ENCODE measurements at regions not wholly inside any gene's neighbourhood (a gene's known extent, or its start where the extent isn't known, plus 50 kb on each side); places are given as distances from the start of the nearest gene placed in this dataset.

DNA sequence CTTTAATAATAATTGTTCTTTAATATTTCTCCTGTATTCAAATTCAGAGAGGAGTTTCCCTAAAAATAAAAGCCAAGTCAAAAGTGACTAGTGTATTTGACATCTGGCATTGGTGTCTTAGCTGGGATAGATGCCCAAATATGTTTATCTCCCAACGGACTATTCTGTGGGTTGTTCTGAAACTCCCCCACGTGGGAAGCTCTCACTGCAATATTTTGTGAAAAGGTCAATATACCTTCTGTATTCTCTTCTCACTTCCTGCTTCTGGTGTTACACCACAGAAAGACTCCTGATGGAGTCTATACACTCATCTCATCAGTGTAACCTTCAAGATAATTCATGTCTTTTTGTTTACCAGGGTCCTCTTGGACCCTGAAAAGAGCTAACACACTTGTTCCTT is 2052.8 kb upstream of the TENM3 start:
- Mint-ChIP-seq H3K4me3 (no peak overlapping the region), H3K27me3 (no peaks in the 10 kb centered on the region)
- H3K27ac ChIP-seq (ENCODE audit: insufficient read depth, low read length, poor library complexity, severe bottlenecking), result no peak overlapping the region

DNA sequence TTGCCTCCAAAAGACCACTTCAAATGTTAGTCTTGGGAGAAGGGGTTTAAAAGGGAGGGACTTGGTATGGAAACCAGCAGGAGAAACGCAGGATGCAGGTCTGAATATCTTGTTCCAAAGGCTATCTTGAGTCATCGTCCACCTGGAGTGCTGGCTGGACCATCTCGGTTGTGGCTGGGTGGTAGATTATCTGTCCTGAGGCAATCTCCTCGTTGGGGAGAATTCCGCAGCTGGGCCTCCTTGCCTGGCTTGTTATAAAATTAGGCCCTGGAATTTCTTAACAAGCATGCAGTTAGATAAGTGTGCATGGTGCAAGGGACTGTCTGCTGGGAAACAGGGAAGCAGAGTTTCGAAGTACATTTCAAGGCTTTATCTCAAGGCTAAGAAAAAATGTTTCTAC is 2045.7 kb upstream of the TENM3 start:
- Histone ChIP-seq H3K27ac (ENCODE audit: insufficient read depth, low read length, poor library complexity, severe bottlenecking) (no peak overlapping the region), H3K4me3 (ENCODE audit: low read depth, low read length) (no peak overlapping the region), H3K9me3 (ENCODE audit: control insufficient read depth in 2 of 2, low read length in 2 of 2) (peaks cover 0 to 2% of the 10 kb centered on the region in 2 experiments), H3K36me3 (ENCODE audit: control insufficient read depth, insufficient read depth, low read length) (no peaks in the 10 kb centered on the region), H3K27me3 (ENCODE audit: control insufficient read depth, insufficient read depth, low read length) (no peaks in the 10 kb centered on the region), H3K4me1 (ENCODE audit: control insufficient read depth, insufficient read depth, low read length, poor library complexity, severe bottlenecking) (no peaks in the 10 kb centered on the region)
- Mint-ChIP-seq H3K4me1 (no peaks in the 10 kb centered on the region), H3K4me3 (no peak overlapping the region), H3K36me3 (no peaks in the 10 kb centered on the region), H3K27ac (no peak overlapping the region), H3K27me3 (no peaks in the 10 kb centered on the region), H3K9me3 (peaks cover under 1 to 14% (median 2%) of the 10 kb centered on the region in 7 donors)
- ATAC-seq (ENCODE audit: low read depth in 2 of 2), result no peak
- DNase-seq, result no peak

More for the DNA sequence above, 2052.8 kb upstream of the TENM3 start:
- Mint-ChIP-seq H3K4me1 (no peaks in the 10 kb centered on the region), H3K9me3 (peaks cover 2 to 32% (median 6%) of the 10 kb centered on the region in 7 donors), H3K36me3 (no peaks in the 10 kb centered on the region), H3K27ac (no peak overlapping the region)
- no peak for DNase-seq
- no peak overlapping the region for H3K4me3 ChIP-seq (ENCODE audit: low read depth, low read length)
- H3K4me1 ChIP-seq (ENCODE audit: control insufficient read depth, insufficient read depth, low read length, poor library complexity, severe bottlenecking), result no peaks in the 10 kb centered on the region
- no peak for ATAC-seq (ENCODE audit: low read depth in 2 of 2)
- H3K36me3 ChIP-seq (ENCODE audit: control insufficient read depth, insufficient read depth, low read length), result no peaks in the 10 kb centered on the region
- H3K9me3 ChIP-seq (ENCODE audit: control insufficient read depth in 2 of 2, low read length in 2 of 2), result peaks cover 0 to 4% of the 10 kb centered on the region in 2 experiments
- H3K27me3 ChIP-seq (ENCODE audit: control insufficient read depth, insufficient read depth, low read length), result no peaks in the 10 kb centered on the region

DNA sequence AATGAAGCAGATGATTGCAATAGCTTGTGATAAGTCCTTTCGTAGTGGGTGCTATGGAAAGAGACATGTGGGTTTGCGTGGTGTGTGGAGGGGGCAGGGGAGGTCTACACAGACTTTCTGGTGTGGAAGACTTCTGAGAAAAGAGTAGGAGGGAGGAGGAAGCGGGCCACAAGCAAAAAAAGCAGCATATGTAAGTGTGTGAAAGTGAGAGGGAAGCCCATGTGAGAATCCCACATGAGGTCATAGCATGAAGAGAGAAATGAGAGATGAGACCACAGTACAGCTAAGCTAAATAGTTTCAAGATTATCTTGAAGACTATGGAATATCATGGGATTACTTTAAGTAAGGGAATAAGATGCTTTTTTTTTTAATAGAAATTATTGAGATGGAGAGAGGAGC is 2039.9 kb upstream of the TENM3 start:
- Mint-ChIP-seq H3K4me1 (no peaks in the 10 kb centered on the region), H3K27me3 (no peaks in the 10 kb centered on the region), H3K4me3 (no peak overlapping the region), H3K27ac (no peak overlapping the region), H3K9me3 (peaks cover 0 to 11% (median 5%) of the 10 kb centered on the region in 7 donors), H3K36me3 (no peaks in the 10 kb centered on the region)
- Histone ChIP-seq H3K36me3 (ENCODE audit: control insufficient read depth, insufficient read depth, low read length) (no peaks in the 10 kb centered on the region), H3K9me3 (ENCODE audit: control insufficient read depth in 2 of 2, low read length in 2 of 2) (no peaks in the 10 kb centered on the region), H3K27ac (ENCODE audit: insufficient read depth, low read length, poor library complexity, severe bottlenecking) (no peak overlapping the region), H3K4me1 (ENCODE audit: control insufficient read depth, insufficient read depth, low read length, poor library complexity, severe bottlenecking) (no peaks in the 10 kb centered on the region), H3K4me3 (ENCODE audit: low read depth, low read length) (no peak overlapping the region), H3K27me3 (ENCODE audit: control insufficient read depth, insufficient read depth, low read length) (no peaks in the 10 kb centered on the region)
- ATAC-seq (ENCODE audit: low read depth in 2 of 2), result no peak
- no peak for DNase-seq

DNA sequence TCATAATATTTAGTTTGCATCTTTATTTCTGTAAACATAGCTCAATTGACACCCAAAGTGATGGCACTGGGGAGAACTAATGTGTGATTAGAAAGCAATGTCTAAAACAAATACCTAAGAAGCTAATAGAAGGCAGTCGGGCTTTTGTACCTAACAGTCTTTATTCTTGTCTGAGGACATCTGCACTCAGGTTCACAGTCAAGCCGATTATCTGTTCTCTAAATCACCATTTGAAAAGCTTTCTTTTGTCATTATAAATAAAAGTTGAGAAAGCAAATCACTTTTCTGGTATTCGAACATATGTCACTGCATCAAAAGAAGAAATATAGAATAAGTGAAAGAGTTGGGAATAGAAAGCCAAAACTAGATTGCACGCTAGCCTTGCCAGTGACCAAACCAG is 2037.9 kb upstream of the TENM3 start:
- no peak overlapping the region for H3K27ac Mint-ChIP-seq
- ATAC-seq (ENCODE audit: low read depth in 2 of 2), result no peak
- H3K4me3 Mint-ChIP-seq, result no peak overlapping the region
- peaks cover 0 to 13% (median 5%) of the 10 kb centered on the region in 7 donors for H3K9me3 Mint-ChIP-seq
- H3K4me1 Mint-ChIP-seq, result no peaks in the 10 kb centered on the region
- Histone ChIP-seq H3K9me3 (ENCODE audit: control insufficient read depth in 2 of 2, low read length in 2 of 2) (no peaks in the 10 kb centered on the region), H3K4me1 (ENCODE audit: control insufficient read depth, insufficient read depth, low read length, poor library complexity, severe bottlenecking) (no peaks in the 10 kb centered on the region), H3K4me3 (ENCODE audit: low read depth, low read length) (no peak overlapping the region), H3K27me3 (ENCODE audit: control insufficient read depth, insufficient read depth, low read length) (no peaks in the 10 kb centered on the region), H3K36me3 (ENCODE audit: control insufficient read depth, insufficient read depth, low read length) (no peaks in the 10 kb centered on the region), H3K27ac (ENCODE audit: insufficient read depth, low read length, poor library complexity, severe bottlenecking) (no peak overlapping the region)
- no peaks in the 10 kb centered on the region for H3K27me3 Mint-ChIP-seq
- H3K36me3 Mint-ChIP-seq, result no peaks in the 10 kb centered on the region
- no peak for DNase-seq

DNA sequence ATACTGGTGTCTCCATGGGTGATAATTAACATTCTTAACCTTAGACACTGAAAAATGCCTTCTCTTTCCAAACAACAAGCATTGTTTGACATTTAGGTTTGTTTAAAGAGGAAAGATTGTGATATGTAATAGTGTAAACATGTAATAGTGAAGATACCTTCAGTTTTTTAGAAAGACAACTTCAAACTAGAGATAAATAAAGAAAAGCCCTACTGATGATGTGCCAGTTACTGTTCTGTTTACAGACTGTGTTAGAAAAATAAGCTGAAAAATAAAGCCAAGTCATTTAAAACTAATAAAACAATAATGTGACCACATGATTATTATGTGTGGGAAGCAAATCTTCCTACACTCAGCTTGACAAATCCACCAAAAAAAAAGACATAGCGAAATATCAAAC is 2035.3 kb upstream of the TENM3 start:
- H3K4me1 Mint-ChIP-seq, result no peaks in the 10 kb centered on the region
- H3K27ac ChIP-seq (ENCODE audit: insufficient read depth, low read length, poor library complexity, severe bottlenecking), result no peak overlapping the region
- H3K36me3 ChIP-seq (ENCODE audit: control insufficient read depth, insufficient read depth, low read length), result no peaks in the 10 kb centered on the region
- no peaks in the 10 kb centered on the region for H3K9me3 ChIP-seq (ENCODE audit: control insufficient read depth in 2 of 2, low read length in 2 of 2)
- H3K4me1 ChIP-seq (ENCODE audit: control insufficient read depth, insufficient read depth, low read length, poor library complexity, severe bottlenecking), result no peaks in the 10 kb centered on the region
- H3K4me3 ChIP-seq (ENCODE audit: low read depth, low read length), result no peak overlapping the region
- peaks cover 0 to 24% (median 6%) of the 10 kb centered on the region in 7 donors for H3K9me3 Mint-ChIP-seq
- H3K36me3 Mint-ChIP-seq, result no peaks in the 10 kb centered on the region
- H3K27me3 ChIP-seq (ENCODE audit: control insufficient read depth, insufficient read depth, low read length), result no peaks in the 10 kb centered on the region
- H3K27me3 Mint-ChIP-seq, result no peaks in the 10 kb centered on the region
- DNase-seq, result no peak
- ATAC-seq (ENCODE audit: low read depth in 2 of 2), result no peak
- no peak overlapping the region for H3K27ac Mint-ChIP-seq
- no peak overlapping the region for H3K4me3 Mint-ChIP-seq

DNA sequence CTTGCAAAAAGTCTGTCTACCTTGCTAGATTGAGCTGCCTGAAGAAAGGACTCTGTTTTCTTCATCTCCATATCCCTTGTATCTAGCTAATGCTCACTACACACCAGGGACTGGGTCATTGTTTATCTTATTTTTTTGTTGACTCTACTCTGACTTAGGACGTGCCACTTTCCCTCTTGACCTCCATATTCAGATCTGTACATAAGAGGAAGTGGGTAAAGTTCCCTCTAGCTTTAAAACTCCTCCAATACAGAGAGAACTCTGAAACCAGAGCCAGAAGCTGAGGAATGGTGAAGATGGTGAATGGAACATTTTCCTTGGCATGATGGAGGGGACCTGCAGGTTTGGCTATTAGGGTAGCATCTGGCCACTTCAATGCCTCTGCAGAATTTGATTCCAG is 2026.1 kb upstream of the TENM3 start:
- no peak overlapping the region for H3K27ac ChIP-seq (ENCODE audit: insufficient read depth, low read length, poor library complexity, severe bottlenecking)
- ATAC-seq (ENCODE audit: low read depth in 2 of 2) (no peak), DNase-seq (no peak)
- H3K36me3 ChIP-seq (ENCODE audit: control insufficient read depth, insufficient read depth, low read length), result no peaks in the 10 kb centered on the region
- Mint-ChIP-seq H3K9me3 (peaks cover 3 to 24% (median 8%) of the 10 kb centered on the region in 7 donors), H3K4me3 (no peak overlapping the region), H3K27ac (no peak overlapping the region), H3K27me3 (no peaks in the 10 kb centered on the region), H3K4me1 (no peaks in the 10 kb centered on the region), H3K36me3 (no peaks in the 10 kb centered on the region)
- H3K4me3 ChIP-seq (ENCODE audit: low read depth, low read length), result no peak overlapping the region
- H3K27me3 ChIP-seq (ENCODE audit: control insufficient read depth, insufficient read depth, low read length), result no peaks in the 10 kb centered on the region
- no peaks in the 10 kb centered on the region for H3K4me1 ChIP-seq (ENCODE audit: control insufficient read depth, insufficient read depth, low read length, poor library complexity, severe bottlenecking)
- H3K9me3 ChIP-seq (ENCODE audit: control insufficient read depth in 2 of 2, low read length in 2 of 2), result peaks cover 0 to 11% of the 10 kb centered on the region in 2 experiments

DNA sequence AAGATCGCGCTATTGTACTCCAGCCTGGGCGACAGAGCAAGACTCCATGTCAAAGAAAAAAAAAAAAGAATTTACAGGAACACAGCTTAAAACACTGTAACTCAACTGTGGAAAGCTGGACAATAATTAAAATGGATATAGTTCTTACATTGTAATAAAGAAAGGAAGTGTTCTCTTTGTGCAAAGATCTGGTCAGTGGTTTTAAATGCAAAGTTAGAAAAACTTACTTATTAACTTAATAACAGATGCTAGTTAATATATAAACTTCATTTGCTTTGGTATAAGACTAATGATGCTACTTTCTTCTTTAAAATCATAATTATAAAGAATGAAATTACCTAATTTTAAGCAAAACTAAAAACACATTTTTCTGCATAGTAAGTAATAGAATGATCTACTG is 2024.1 kb upstream of the TENM3 start:
- peaks cover 0 to 11% of the 10 kb centered on the region in 2 experiments for H3K9me3 ChIP-seq (ENCODE audit: control insufficient read depth in 2 of 2, low read length in 2 of 2)

DNA sequence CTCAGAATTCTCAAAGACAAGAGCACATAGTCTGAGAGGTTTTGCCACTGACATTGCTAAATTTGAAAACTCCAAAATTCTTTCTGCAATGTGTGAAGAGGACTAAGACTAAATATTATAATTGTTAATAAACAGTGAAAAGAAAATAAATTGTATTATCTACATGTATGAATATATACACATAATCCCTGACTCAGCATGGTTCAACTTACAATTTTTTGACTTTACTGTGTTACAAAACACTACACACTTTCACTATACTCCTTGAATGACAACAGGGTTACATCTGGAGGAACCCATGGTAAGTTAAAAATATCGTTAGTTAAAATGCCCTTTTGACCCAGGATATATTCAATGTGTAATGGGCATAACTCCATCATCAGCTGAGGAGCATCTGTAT is 2017.2 kb upstream of the TENM3 start:
- H3K27me3 Mint-ChIP-seq, result no peaks in the 10 kb centered on the region
- H3K36me3 Mint-ChIP-seq, result no peaks in the 10 kb centered on the region
- H3K9me3 ChIP-seq (ENCODE audit: control insufficient read depth in 2 of 2, low read length in 2 of 2), result peaks cover 4% of the 10 kb centered on the region in 2 experiments
- H3K27me3 ChIP-seq (ENCODE audit: control insufficient read depth, insufficient read depth, low read length), result no peaks in the 10 kb centered on the region
- no peak overlapping the region for H3K27ac ChIP-seq (ENCODE audit: insufficient read depth, low read length, poor library complexity, severe bottlenecking)
- H3K27ac Mint-ChIP-seq, result no peak overlapping the region
- ATAC-seq (ENCODE audit: low read depth in 2 of 2) (no peak), DNase-seq (no peak)
- no peak overlapping the region for H3K4me3 ChIP-seq (ENCODE audit: low read depth, low read length)
- no peaks in the 10 kb centered on the region for H3K4me1 ChIP-seq (ENCODE audit: control insufficient read depth, insufficient read depth, low read length, poor library complexity, severe bottlenecking)
- H3K9me3 Mint-ChIP-seq, result peaks cover 0 to 30% (median 7%) of the 10 kb centered on the region in 7 donors
- H3K36me3 ChIP-seq (ENCODE audit: control insufficient read depth, insufficient read depth, low read length), result no peaks in the 10 kb centered on the region
- no peaks in the 10 kb centered on the region for H3K4me1 Mint-ChIP-seq
- no peak overlapping the region for H3K4me3 Mint-ChIP-seq

More for the DNA sequence above, 2024.1 kb upstream of the TENM3 start:
- Mint-ChIP-seq H3K4me1 (no peaks in the 10 kb centered on the region), H3K27me3 (no peaks in the 10 kb centered on the region), H3K9me3 (peaks cover 3 to 37% (median 10%) of the 10 kb centered on the region in 7 donors), H3K27ac (no peak overlapping the region), H3K4me3 (no peak overlapping the region), H3K36me3 (no peaks in the 10 kb centered on the region)
- Histone ChIP-seq H3K27me3 (ENCODE audit: control insufficient read depth, insufficient read depth, low read length) (no peaks in the 10 kb centered on the region), H3K4me1 (ENCODE audit: control insufficient read depth, insufficient read depth, low read length, poor library complexity, severe bottlenecking) (no peaks in the 10 kb centered on the region), H3K4me3 (ENCODE audit: low read depth, low read length) (no peak overlapping the region), H3K36me3 (ENCODE audit: control insufficient read depth, insufficient read depth, low read length) (no peaks in the 10 kb centered on the region), H3K27ac (ENCODE audit: insufficient read depth, low read length, poor library complexity, severe bottlenecking) (no peak overlapping the region)
- ATAC-seq (ENCODE audit: low read depth in 2 of 2) (no peak), DNase-seq (no peak)
